ENCODE measurements at regions not wholly inside any gene's neighbourhood (a gene's known extent, or its start where the extent isn't known, plus 50 kb on each side); places are given as distances from the start of the nearest gene placed in this dataset.

DNA sequence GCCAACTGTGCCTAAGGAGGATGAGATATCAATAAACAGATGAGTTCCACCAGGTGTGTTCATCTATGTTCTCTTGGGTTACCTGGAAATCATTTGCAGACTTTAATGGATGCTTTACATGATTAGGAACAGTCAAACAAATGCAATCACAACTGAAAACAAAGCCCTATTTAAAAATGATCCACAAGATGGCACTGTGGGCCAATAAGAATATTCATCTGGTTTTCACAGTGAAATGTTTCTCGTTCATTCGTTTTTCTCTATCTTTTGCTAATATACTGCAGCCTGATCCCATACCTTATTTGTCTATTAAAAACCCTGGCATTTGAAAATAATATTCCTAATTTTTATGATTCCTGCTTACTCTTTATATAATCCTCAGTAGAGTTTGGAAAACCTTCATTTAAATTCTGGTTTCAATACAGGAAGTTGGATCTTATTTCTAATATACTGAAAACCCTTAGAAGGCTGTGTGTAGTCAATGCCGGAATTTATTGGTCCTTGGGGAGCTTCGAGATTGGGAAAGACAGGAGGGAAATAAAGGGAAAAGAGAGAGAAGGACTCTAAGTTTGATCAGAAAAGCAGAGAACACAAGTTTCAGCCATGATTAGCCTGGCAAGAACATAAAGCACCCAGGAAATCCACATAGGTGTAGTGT is 63.8 kb upstream of the TAPT1 start:
- H3K9me3 Mint-ChIP-seq, result no peaks in the 10 kb centered on the region
- DNase-seq, result peak in 1 of 3 experiments; percentile 6
- H3K27me3 Mint-ChIP-seq, result peaks cover 23 to 41% of the 10 kb centered on the region in 2 donors
- peaks cover 0 to 4% of the 10 kb centered on the region in 2 donors for H3K4me1 Mint-ChIP-seq (ENCODE audit: low read depth in 2 of 2)
- no peak overlapping the region for H3K4me3 Mint-ChIP-seq
- ATAC-seq (replicated peaks), result no peak
- H3K36me3 Mint-ChIP-seq (ENCODE audit: insufficient read depth), result no peaks in the 10 kb centered on the region
- no peak overlapping the region for H3K27ac Mint-ChIP-seq

DNA sequence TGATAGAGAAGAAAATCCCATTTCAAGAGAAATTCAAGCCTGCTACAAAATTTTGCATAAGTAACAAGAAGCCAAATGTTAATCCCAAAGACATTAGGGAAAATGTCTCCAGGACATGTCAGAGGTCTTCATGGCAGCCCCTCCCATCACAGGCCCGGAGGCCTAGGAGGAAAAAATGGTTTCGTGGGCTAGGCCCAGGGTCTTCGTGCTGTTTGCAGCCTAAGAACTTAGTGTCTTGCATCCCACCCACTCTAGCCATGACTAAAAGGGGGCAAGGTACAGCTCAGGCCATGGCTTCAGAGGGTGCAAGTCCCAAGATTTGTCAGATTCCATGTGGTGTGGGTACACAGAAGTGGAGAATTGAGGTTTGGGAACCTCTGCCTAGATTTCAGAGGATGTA is 57.8 kb upstream of the TAPT1 start:
- no peak overlapping the region for H3K27ac Mint-ChIP-seq
- no peaks in the 10 kb centered on the region for H3K36me3 Mint-ChIP-seq (ENCODE audit: insufficient read depth)
- no peaks in the 10 kb centered on the region for H3K4me1 Mint-ChIP-seq (ENCODE audit: low read depth in 2 of 2)
- ATAC-seq (replicated peaks) (no peak), DNase-seq (no peak)
- peaks cover 49 to 50% of the 10 kb centered on the region in 2 donors for H3K27me3 Mint-ChIP-seq
- no peak overlapping the region for H3K4me3 Mint-ChIP-seq
- H3K9me3 Mint-ChIP-seq, result no peaks in the 10 kb centered on the region

DNA sequence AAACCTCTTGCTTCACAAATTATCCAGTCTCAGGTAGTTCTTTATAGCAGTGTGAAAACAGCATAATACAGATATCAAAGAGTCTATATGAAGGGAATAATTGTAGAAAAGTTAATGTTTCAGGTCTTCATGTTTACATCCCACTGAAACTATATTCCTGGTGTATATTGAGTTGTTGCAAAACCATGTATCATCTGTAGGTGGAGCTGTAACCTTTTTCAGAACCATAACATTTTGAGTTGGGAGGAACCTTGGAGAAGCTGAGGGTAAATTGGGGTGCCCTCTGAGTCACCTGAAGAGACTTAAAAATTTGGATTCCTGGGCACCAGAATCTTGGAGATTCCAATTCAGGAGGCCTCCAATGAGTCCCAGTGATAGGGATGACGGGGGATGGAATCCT is 51.9 kb upstream of the TAPT1 start:
- Mint-ChIP-seq H3K4me1 (ENCODE audit: low read depth in 2 of 2) (no peaks in the 10 kb centered on the region), H3K9me3 (peaks cover 0 to 8% of the 10 kb centered on the region in 2 donors), H3K4me3 (no peak overlapping the region), H3K27ac (no peak overlapping the region), H3K27me3 (peaks cover 55 to 56% of the 10 kb centered on the region in 2 donors), H3K36me3 (ENCODE audit: insufficient read depth) (no peaks in the 10 kb centered on the region)
- ATAC-seq (replicated peaks) (no peak), DNase-seq (no peak)

Data from effector memory CD8-positive, alpha-beta T cell (primary cell).